Inflammatory macrophage (primary cell): ENCODE measurements at regions not wholly inside any gene's neighbourhood (a gene's known extent, or its start where the extent isn't known, plus 50 kb on each side); places are given as distances from the start of the nearest gene placed in this dataset.

ENCODE experiments used
- DNase-seq, 2 donors: peaks; one replicate each; pipeline ENCODE4 v3.0.0-alpha.2; 2020 to 2022

- no peak for DNase-seq
These were observed 86.9 kb upstream of the SEMA3A start for GRCh38 chr7:84281518-84281917.

DNA sequence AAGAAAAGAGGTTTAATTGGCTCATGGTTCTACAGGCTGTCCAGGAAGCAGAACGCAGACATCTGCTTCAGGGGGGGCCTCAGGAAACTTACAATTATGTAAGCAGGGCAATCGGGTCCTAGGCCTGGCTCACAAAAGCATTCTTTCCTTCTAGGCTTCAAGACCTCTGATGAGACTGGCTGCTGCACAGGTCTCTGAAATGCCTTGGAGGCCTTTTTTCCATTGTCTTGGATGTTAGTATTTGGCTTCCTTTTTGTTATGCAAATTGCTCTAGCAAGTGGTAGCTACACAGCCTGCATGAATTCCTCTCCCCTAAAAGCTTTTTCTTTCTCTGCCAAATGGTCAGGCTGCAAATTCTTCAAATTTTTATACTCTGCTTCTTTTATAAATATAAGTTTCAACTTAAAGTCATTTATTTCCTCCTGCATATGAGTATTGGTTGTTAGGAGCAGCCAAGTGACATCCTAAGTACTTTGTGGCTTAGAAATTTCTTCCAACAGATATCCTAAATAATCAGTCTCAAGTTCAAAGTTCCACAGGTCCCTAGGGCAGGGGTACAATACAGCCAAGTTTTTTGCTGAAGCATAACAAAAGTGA lies 83.1 kb upstream of the SEMA3A start:
- DNase-seq: no peak

GRCh38 chr7:84274029-84274638 lies 79.5 kb upstream of the SEMA3A start:
- no peak for DNase-seq

DNA sequence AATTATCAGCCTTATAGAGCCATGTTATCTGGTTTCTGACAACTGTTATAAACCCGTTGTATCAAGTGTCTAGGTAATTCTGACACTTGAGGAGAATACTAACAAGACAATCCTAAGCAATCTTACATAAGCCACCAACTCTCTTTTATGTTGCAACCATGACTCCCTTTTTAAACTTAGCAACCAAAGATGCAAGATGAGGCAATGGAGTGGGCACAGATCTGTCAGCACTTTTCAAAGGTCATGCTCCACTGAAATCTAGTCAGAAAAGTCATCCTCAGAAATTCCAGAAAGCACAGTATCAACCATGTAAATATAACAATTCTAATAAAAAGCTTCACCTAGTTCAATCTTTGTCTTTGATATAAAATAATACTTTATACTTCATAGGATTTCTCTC lies 77.0 kb upstream of the SEMA3A start:
- peak; percentile 82 to 84 for DNase-seq

GRCh38 chr7:84264396-84264795 lies 69.8 kb upstream of the SEMA3A start:
- DNase-seq: no peak

- no peak for DNase-seq
These were observed 68.5 kb upstream of the SEMA3A start for GRCh38 chr7:84263106-84263505.

GRCh38 chr7:84261509-84261908 lies 66.9 kb upstream of the SEMA3A start:
- DNase-seq: no peak

DNA sequence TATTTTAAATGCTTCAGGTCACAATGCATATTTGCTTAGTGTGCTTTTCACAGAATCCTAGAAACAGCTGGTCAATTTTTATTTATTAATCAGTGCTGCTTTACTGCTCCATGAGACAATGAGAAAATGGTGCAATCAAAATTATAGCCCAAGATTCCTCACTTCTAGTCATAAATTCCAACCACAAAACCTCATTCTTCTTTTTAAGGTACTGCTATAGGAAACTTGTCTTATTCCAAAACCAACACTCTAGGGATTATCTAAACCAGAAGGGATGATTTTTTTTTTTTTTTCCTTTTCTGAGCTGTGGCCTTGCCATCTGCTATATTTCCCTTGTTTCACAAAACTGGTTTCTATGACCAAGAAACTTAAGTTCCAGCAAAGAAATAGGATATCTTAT lies 64.0 kb upstream of the SEMA3A start:
- no peak for DNase-seq

GRCh38 chr7:84256571-84256971 lies 62.0 kb upstream of the SEMA3A start:
- DNase-seq: no peak

DNA sequence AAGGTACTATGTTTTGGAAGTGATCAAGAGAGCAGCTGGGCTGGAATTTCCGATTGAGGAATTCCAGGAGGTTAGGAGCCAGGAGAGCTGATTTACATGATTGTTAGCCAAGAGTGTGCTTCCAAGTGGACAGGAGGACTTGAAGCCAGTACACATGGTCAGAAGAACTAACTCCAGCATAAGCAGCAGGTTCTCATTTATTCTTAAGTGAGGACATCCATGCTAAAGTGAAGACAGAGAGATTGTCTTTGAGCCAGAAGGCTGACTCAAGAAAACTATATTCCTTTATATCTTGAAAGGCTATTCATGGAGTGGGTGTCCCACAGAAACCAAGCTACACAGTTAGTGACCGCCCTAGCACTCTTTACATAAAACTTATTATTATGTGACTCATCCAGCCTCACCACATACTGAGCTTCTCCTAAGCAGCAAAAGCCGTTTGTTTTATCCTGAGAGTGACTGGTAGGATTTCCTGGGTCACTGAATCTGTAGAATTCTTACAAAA lies 56.7 kb upstream of the SEMA3A start:
- peak; percentile 71 to 75 for DNase-seq

DNA sequence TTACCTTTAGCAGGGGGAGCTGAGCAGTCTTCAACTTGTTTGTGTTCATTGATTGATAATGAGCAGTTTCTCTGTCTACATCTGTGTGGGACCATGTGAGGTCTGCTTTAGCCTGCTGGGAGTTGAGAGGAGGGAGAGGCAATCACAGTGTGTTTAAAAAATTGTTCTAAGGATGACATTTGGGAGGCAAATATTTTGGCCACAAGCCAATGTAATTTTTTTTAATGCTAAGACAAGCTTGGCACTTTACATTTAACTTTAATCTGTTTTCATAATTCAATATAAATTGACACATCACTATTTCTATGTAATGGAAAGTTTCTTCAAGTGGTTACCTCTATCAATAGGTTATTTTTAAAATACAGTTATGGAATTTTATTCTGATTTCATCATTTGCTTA lies 55.9 kb upstream of the SEMA3A start:
- no peak for DNase-seq

GRCh38 chr7:84249656-84250055 lies 55.1 kb upstream of the SEMA3A start:
- DNase-seq: peak; percentile 35 to 86

DNA sequence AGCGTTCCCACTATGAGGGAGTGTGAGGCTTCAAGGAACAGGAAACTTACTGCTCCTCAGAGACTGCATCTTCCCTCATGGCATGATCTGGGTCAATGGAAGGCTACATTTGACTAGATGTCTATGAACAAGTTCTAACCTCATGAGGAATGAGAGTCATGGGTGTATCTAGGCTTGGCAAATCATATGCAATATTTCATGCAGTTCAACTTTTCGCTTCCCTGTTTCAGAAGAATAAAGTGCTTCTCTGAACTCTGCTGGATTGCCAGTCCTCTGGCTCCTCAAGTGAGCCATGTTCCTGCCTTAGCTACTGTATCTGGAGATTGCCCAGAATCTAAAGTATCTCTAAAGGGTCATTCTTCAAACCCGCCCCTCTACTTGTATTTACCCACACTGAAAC lies 54.3 kb upstream of the SEMA3A start:
- DNase-seq: peak; percentile 85 to 93

GRCh38 chr7:84248267-84248666 lies 53.7 kb upstream of the SEMA3A start:
- peak; percentile 89 to 91 for DNase-seq

DNA sequence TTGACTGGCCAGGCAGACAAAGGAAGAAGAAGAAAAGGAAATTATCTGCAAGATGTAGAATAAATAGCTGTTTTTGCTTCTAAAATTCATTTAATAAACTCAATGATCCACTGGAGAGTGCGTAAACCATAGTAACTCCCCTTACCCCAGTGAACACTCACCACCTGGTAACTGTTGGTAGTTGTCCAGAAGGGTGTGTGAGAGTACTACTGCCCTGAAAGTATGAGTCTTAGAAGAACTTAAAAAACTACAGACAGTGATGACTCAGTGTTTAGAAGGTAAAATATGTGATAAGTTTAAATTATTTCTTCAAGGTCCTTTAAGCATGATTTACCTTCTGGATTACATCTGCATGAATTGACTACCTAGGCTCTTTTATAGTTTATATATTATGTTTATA lies 53.0 kb upstream of the SEMA3A start:
- DNase-seq: no peak

DNA sequence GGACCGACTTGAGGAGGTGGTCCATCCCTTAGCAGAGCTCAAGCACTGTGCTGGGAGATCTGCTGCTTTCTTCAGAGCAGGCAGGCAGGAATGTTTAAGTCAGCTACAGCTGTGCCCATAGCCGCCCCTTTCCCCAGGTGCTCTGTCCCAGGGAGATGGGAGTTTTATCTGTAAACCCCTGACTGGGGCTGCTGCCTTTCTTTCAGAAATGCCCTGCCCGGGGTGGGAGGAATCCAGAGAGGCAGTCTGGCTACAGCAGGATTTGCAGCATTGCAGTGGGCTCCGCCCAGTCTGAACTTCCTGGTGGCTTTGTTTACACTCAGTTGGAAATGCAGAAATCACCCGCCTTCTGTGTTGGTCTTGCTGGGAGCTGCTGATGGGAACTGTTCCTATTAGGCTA lies 51.2 kb upstream of the SEMA3A start:
- DNase-seq: peak in 1 of 2 donors; percentile 56
